GM21423 (cell line): ENCODE measurements at regions not wholly inside any gene's neighbourhood (a gene's known extent, or its start where the extent isn't known, plus 50 kb on each side); places are given as distances from the start of the nearest gene placed in this dataset.

Experiments used
- ATAC-seq: cut with Tn5 transposase; IDR thresholded peaks from one replicate; pipeline ENCODE4 v1.9.1; 2021; ENCODE audit warnings: mild to moderate bottlenecking, moderate library complexity; ENCODE audit not compliant: unreplicated experiment

DNA sequence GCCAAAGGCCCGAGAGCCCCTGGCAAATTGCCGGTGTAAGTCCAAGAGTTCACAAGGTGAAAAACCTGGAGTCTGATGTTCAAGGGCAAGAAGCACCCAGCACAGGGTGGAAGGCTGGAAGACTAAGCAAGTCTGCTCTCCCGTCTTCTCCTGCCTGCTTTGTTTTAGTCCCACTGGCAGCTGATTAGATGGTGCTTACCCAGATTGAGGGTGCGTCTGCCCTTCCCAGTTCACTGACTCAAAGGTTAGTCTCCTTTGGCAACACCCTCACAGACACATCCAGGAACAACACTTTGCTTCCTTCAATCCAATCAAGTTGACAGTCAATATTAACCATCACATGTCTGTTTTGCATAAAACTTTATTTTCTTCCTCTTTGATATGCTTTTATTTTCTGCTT lies 157.4 kb downstream of the HS3ST1 start:
- ATAC-seq = no peak

DNA sequence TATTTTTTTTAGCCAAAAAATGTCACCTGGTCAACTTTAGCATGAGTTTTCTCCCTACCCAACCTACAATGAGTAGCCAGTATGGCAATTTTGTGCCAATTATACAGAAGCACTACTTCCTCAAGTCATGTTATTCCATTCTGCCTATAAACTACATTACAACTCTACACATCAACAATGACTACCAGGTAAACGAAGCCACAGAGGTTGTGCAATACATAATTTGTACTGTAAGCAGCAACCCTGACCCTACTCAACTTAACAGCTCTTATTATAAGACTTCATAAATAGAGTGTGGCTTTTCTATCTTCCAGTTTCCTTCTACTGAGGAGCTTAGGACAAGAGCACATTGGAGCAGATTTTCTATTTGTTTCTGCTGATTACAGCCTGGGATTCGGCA lies 160.5 kb downstream of the HS3ST1 start:
- ATAC-seq = no peak

DNA sequence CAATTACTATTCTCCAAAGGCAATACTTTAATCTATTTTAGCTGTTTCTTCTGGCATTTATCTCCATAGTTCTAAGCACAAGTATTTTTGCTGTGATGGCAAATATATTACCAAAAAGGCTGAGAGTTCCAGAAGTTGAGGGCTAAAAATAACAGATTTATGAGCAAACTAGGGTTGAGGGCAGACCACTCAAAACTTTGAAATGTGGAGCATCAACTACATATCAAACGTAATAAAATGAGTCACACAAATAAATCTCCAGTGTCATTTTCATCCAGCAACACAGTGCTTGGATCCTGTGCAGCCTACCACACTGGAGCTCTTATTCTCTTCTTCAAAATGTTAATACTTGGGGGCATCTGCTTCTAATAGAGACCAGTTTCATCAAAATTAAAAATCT lies 163.9 kb downstream of the HS3ST1 start:
- no peak for ATAC-seq

DNA sequence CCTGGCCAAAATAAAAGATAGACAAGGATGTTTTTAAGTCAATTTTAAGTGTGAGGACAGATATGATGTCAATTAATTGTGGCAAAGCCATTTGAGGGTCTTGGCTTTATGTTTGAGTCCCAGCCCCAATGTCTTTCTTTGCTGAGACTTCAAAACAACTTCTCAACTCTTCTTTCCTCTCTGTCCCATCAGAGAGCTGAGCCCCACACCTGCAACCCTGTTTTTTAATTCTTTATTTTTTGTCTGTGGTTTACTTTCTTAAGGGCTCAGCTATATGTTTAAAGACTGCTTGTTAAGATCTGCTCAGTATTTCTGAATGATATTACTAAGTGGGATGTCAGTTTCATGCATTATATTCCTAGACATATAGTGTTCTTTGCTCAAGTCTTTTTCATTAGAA lies 164.3 kb downstream of the HS3ST1 start:
- no peak for ATAC-seq

DNA sequence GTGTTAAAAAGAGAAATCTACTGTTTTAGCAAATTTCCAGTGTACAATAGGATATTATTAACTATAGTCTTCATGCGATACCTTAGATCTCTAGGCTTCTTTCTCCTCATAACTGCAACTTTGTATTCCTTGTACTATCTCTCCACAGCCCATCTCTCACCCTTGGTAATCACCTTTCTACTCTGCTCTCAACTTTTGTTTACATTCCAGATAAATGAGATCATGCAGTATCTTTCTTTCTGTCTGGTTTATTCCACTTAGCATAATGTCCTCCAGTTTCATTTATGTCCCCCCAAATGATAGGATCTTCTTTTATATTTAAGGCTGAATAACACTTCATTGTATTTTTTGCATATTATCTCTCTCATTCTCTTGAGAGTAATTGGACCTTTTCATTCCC lies 165.5 kb downstream of the HS3ST1 start:
- no peak for ATAC-seq

DNA sequence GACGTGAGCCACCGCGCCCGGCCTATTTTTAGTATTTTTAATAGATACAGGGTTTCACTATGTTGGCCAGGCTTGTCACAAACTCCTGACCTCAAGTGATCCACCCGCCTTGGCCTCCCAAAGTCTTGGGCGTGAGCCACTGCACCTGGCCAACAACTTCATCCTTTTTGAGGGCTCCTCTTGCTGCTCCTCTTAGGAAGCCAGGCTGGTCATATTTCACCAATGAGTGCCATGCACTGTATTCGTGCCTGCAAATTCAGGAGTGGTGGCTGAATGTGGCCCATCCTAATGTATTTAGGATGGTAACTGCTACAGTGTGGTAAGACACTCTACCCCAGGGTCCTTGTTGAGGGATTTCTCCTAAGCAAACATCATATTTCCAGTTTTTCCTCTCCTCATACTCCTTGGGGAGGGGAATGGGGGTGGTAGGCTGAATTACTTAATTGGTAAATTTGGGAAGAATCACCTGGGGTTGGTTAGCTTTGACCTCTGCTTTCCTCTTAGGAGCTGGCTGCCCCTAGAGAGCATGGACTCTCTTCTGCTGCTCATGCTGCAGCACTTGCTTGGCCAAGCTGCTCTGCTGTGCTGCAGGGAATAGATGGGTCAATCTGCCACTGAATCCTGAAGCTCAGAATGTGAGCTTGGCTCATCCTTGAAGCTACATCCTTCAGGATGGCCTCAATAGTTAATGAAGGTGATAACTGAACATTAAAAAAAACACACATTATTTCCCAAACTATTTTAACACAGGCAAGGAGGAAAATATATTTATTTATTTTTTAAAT lies 167.4 kb downstream of the HS3ST1 start:
- ATAC-seq = no peak

DNA sequence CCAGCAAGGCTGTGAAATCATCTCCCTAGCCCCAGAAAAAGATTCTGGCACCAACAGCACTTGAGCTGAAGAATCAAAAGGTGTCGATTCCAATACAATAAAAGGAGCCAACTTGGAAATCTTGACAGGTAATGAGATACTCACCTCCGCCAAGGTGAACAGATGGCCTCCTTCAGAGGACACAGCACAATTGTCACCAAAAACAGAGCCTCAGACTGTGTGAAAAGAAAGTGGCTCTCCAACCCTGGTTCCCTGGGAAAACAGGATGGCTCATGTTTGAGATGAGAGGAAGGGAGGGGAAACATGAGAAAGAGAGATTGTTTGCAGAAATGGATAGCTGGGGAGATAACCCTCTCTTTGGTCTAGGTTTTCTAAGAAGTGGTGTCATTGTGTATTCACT lies 168.9 kb downstream of the HS3ST1 start:
- no peak for ATAC-seq

DNA sequence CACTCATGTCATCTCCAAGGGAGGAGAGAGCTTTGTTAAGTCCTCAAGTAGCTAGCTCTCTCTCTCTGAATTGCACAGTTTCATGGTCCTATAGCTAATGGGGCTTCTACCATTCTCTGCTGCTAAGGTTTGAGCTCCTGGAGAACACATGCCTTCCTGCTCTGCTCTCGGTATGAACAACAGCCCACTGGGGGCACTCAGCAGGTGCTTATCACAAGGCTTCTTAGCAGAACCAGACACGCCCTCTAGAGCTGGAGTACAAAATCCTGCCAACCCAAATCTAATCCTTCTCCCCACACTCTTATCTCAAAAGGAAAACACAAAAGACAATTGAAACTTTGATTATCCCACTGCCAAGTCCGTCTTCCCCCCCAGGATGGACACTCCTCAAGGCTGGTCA lies 176.5 kb downstream of the HS3ST1 start:
- ATAC-seq = no peak

DNA sequence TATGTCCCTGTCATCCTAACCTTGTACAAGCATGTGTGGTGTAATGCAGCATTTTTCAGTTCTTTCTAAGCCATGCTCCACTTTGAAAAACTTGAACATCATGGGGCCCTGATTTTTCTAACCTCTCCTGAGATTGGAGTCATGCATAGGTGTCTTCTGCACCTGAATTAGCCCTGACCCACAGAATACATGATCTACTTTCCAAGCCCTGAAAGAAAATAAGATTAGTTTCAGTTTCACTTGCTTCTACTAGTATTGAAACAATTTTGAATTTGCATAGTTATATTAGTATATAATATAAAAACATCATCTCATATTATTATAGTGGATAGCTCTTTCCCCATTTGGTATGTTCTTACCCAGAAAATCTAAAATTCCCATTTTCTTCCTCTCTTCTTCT lies 178.2 kb downstream of the HS3ST1 start:
- no peak for ATAC-seq

DNA sequence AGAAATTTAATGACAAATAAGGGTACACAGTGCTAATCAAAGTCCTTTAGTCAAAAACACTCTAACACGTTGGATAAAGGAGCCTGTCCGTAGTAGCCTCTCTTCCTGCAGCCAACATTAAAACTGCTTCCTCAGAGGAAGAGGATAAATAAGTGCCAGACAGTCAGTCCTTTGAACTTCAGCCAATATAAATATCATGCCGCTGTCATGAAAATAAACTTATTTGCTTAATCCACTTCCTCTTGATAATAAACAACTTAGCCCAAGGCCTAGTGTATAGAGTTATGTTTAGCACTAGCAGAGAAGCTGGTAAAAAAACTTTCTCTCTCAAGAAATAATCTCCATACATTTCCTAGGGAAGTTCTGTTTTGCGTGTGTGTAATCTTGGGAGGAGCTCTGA lies 196.7 kb downstream of the HS3ST1 start:
- ATAC-seq = no peak

DNA sequence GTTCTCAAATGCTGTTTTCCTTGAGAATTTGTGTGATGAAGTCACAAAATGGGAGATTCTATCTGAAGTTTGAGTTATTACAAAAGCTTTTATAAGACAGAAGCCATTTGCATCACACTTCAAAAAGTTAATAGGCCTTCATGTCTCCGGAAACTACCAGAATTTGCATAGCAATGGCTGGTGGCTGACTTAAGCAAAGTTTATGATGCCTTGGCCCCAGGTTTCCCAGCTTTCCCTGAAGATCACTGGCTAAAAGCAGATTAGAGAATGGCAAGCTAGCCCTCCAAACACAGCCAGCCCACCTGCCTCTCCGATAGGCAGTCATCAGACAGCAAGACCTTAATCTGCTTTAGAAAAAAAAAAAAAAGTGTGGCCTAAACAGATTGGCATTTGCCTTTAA lies 197.8 kb downstream of the HS3ST1 start:
- no peak for ATAC-seq

DNA sequence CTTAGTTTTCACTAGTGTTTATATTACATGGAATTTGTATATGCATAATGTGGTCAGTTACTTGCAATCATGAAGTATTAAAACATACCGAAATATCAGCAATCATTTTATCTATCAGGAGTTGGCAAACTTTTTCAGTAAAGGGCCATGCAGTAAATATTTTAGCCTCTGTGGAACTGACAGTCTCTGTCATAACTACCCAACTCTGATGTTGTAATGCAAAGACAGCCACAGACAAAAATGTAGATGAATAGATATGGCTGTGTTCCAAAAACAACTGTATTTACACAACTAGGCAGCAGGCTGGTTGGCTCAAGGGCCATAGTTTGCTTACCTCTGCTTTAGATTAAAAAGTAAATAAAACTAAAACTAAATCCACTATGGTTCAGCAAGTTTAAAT lies 200.2 kb downstream of the HS3ST1 start:
- no peak for ATAC-seq

DNA sequence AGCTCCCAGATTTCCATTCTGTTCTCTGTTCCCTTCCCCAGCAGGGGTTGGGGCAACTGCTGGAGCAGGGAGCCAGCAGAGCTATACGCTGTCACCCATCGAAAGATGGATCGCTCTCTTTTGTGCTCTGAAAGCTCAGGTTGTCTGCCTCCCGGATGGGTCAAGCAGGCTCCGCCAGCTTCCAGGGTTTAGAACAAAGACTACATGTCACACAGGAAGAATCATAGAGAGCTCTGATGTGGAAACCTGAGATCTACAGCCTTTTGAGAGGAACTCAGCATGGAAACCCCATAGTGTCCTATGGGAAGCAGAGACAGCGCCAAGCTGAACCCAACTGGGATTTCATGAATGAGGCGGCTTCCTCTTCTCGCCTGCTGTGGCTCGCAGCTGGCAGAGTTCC lies 205.4 kb downstream of the HS3ST1 start:
- ATAC-seq = no peak

DNA sequence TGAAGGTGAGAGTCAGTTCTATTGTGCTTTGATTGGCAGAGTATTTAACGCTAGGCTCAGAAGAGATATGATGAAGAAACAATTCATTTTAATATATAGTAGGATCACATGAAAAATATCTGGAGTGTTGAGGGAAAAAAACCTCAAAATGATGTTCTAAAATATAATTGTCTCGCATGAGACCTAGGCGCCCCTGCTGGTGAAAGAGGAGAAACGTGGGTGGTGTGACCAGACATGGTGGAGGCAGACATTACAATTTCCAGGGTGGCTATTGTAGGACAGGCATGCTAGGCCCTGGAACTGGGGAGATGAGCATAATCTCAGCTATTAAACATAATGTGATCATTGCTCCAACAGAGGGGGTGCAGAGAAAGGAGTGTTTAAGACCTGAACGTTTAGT lies 210.0 kb downstream of the HS3ST1 start:
- ATAC-seq = no peak

DNA sequence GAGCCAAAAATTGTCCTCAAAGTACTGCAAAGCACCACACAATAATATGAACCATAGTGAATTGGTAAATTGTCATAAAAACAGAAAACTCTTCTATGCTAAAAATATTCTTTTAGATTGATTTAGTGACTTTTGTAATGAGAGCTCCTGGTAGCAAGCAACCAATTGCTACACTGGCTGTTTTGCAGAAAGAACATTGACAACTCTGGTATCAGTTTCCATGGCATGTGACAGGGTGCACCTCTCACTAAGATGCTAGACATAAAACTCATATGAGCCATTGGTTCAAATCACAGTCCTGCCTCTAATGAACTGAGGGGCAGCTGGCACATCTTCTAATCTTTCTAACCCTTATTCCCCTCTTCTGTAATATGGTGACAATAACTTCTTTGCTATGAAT lies 212.2 kb downstream of the HS3ST1 start:
- ATAC-seq = no peak

DNA sequence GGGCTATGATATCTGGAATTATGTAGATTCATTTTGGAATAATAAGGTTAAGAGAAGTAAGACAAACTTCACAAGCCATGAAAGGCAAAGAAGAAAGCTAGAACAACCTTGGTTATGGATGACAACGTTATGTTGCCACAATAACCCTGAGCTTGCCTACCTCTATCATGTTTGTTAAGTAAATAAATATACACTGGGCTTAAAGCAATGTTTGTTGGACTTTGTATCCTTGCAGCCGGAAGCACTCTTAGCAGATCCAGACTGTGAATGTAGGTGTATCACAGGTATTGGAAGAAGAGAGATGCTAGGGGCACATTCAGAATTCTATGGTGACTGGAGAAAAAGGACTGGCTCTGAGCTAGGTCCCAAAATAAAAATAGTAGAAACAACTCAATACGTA lies 214.4 kb downstream of the HS3ST1 start:
- ATAC-seq = no peak

DNA sequence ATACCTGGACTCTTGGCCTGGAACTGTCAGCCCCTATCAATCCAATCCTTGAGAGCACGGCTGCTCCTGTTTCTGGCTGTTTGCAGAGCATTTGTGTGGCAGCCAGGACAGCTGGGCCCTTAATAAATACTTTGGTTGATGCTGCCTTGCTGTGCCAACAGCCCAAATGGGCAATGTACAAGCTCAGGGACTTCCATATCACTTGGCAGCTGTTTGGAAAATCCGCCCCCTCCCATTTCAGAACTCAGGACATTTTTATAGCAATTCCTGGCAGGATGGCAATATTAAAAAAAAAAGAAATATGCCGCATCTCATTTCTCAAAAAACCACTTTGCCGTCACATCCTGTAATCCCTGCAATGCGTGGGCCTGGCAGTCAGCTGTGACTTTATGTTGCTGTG lies 218.9 kb downstream of the HS3ST1 start:
- no peak for ATAC-seq

DNA sequence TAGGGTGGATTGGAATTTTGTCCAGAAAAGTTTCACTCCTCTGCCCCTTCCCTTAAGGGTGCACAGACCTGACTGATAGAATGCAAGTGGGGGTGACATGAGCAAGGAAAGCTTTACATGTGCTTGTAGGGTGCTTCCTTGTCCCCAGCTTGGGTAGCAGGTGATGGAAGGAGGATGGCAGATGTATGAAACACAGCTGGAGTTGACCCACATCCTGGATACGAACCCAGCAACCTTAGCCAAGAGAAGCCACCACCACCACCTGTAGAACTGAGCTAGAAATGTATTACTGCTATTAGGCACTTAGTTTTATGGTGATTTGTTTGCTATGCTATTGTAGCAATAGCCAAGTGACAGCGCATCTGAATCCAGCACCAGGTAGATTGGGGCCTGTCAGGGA lies 227.4 kb downstream of the HS3ST1 start:
- no peak for ATAC-seq

DNA sequence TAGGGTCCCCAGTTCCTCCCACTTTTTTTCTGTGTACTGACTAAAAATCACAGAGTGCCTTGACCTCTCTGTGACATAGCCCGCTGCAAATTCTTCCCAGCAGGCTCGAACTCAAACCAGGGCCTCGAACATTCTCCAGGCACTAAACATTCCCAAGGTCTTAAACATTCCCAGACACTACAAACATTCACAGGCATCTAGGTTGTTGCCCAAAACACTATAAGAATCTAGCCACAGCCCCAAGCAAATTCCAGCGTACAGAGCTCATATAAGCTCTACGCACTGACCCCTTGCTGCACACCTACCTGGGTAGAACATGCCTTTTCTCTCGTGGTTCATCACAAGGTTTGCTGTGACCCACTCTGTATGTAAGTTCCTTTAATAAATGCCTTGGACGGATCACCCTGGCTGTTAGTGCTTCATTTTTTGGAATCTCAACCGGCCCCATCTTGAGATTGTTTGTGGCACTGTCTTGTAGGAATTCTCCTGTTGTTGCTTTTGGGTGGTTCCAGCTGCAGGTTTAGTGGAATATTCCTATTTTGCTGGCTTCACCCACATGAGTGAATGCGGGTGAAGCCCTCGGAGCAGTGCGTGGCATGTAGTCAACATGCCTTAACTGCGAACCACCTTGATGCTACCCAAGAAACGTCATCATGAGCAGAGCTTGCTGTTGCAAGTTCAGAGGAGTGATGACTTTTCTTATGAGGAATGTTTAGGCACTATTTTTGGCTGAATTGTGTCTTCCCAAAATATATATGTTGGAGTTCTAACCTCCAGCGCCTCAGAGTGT lies 230.0 kb downstream of the HS3ST1 start:
- ATAC-seq = no peak

DNA sequence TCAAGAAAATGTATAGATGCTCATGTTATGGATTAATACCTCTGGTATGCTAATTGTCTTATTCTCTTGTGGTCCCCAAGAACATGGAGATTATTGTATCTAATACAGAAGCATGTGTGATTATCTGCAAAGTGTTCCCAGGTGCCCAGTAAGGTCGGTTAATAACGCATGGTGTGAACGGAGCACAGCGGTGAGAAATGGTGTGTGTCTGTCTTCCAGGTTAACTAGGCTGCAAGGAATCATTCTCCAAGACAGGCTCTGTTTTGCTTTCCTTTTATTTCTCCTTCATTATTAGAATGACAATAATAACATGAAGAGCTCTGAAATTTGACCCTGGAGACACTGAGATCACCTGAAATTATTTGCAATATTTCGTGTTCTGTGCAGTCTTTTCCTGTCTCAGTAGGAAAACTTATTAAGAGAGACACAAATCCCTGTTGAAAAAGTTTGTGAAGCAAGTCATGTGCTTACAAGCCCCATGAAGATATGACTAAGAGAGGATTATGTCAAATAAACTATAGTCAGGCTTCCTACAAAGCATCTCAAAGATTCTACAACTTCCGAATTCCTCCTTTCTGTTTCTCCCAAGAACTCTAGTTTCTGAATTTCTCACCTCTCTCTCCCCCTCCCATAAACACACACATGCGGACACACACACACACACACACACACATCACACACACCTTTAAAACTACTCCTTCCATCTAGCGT lies 230.9 kb downstream of the HS3ST1 start:
- ATAC-seq = no peak

DNA sequence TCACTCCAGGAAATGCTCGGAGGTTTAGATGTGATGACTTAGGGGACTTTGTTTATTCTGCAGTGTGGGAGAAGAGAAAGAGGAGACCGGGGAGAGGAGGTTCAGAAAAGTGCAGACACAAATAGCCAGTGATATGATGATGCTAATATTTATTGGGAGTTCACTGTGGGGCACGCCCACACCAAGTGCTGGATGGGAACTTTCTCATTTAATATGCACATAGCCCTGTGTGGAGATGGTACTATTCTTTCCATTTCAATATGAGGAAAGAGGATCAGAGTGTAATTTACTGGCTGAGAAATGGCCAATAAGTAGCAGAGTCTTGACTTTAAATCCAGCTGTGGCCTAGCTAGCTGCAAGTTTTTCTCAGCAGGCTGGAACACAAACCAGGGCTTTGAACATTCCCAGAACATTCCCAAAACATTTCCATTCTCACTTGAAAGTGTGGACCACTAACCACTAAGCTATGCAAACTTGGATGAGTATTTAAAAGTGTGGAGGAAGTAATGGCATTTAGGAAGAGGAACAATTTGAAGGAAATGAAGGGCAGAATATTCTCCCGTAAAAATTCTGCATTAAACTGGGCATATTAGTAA lies 231.7 kb downstream of the HS3ST1 start:
- ATAC-seq = no peak

DNA sequence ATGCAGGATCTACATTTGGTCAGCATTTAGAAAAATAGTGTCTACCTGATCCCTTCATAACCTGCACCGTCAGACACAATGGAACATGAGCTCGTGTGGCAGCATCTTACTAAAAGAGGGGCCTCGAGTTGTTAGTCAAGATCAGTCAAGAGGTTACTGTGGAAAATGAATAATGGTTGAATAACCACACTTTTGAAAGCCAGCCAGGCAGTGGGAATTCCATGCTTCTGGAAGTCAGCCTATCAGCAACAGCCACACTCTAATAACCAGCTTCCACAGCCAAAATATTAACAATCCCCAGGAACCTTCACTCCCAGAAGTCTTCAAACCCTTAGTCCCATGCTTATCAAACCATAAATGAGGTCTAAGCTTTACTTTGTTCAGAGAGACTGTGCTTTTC lies 234.3 kb downstream of the HS3ST1 start:
- no peak for ATAC-seq
